Right lobe of liver (tissue), 6 donors: ENCODE measurements at regions not wholly inside any gene's neighbourhood (a gene's known extent, or its start where the extent isn't known, plus 50 kb on each side); places are given as distances from the start of the nearest gene placed in this dataset.

Experiments used
- ATAC-seq, 4 donors: fragments of 200-7000 bp; cut with Tn5 transposase; one replicate each; pipeline ENCODE4 v1.9.1; 2020; ENCODE audit warnings: mild to moderate bottlenecking in 4 of 4, moderate library complexity in 4 of 4
- DNase-seq, 3 donors: peaks; one replicate each; pipeline ENCODE4 v3.0.0-alpha.2; 2020
- H3K27ac ChIP-seq, 3 donors: fragments of 200-600 bp; one replicate each; pipeline ENCODE4 v1.8.0; 2022
- H3K27me3 ChIP-seq, 2 donors: fragments of 200-600 bp; one replicate each; pipeline ENCODE4 v1.8.0; 2022
- H3K36me3 ChIP-seq, 4 donors: fragments of 200-600 bp; sonication (generic) in 1 of 4; one replicate each; pipeline versions ENCODE4 v1.5.1 to v1.8.0; 2017 to 2022; ENCODE audit warnings: control low read depth in 1 of 4
- H3K4me1 ChIP-seq, 4 donors: fragments of 200-600 bp; sonication (generic) in 1 of 4; one replicate each; pipeline versions ENCODE4 v1.5.1 to v1.8.0; 2017 to 2022; ENCODE audit warnings: control low read depth in 1 of 4
- H3K4me3 ChIP-seq, 3 donors: fragments of 200-600 bp; one replicate each; pipeline ENCODE4 v1.8.0; 2022
- H3K9me3 ChIP-seq, 4 donors: fragments of 200-600 bp; sonication (generic) in 1 of 4; one replicate each; pipeline versions ENCODE4 v1.5.1 to v1.8.0; 2017 to 2022; ENCODE audit warnings: control low read depth in 1 of 4
- POLR2A ChIP-seq: fragments of 450-650 bp; IDR thresholded peaks from one replicate; pipeline ENCODE4 v1.6.1; 2017; ENCODE audit warnings: antibody characterized with exemption, mild to moderate bottlenecking
- WGBS: methylation state at CpG from one replicate; pipeline ENCODE4 v1.1.6; 2018; ENCODE audit warnings: low coverage, low lambda C conversion rate; ENCODE audit not compliant: insufficient coverage; ENCODE audit errors: missing lambda C conversion rate; 5-methylcytosine and 5-hydroxymethylcytosine counted together
- intact Hi-C, 2 donors: fragments of 100-400 bp; cut with DNase I; formaldehyde crosslinking; loops; one replicate each; pipeline versions ENCODE4 v1.11.2 to v1.14.1; 2022
- TF ChIP-seq, protein P1 (sequence below), 4 donors: fragments of 200-600 bp in 3 of 4; fragments of 450-650 bp in 1 of 4; IDR thresholded peaks; one replicate each; pipeline versions ENCODE4 v1.5.1 to v1.8.0; 2016 to 2022; ENCODE audit warnings: antibody characterized with exemption in 4 of 4, mild to moderate bottlenecking in 2 of 4
- donor health status: DM: no; HTN: yes; CAD: no.
- donor health status: DM: no; HTN: no; CAD: no.
- donor health status: DM: no; HTN: no; CAD: no.
- donor health status: DM: no; HTN: yes; CAD: no.
- donor health status: DM: no; HTN: yes; CAD: no.

DNA sequence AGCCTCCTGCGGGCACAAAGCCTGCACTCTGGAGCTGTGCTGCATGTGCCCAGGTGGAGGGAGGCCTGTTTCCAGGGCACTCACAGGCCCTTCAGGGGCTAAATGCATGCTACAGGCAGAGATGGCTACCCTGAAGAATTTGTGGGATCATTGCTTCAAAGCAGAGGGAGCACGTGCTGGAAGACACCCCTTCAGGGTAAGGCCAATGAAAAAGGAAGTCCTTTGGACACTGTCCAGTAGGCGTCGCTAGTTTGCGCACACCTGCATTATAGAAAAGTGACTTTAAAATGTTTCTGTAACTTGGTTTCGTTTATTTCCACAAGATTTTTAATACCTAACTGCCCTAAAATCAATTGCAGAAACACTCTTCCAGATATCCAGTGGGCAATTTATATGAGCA lies 325.3 kb downstream of the ZNF516 start:
- Histone ChIP-seq H3K27ac (no peak overlapping the region), H3K27me3 (no peaks in the 10 kb centered on the region), H3K4me1 (no peaks in the 10 kb centered on the region), H3K9me3 (no peaks in the 10 kb centered on the region), H3K4me3 (no peak overlapping the region), H3K36me3 (no peaks in the 10 kb centered on the region)
- ATAC-seq (no peak), DNase-seq (no peak)
- no peak for TF ChIP-seq POLR2A
- TF ChIP-seq, protein P1, sequence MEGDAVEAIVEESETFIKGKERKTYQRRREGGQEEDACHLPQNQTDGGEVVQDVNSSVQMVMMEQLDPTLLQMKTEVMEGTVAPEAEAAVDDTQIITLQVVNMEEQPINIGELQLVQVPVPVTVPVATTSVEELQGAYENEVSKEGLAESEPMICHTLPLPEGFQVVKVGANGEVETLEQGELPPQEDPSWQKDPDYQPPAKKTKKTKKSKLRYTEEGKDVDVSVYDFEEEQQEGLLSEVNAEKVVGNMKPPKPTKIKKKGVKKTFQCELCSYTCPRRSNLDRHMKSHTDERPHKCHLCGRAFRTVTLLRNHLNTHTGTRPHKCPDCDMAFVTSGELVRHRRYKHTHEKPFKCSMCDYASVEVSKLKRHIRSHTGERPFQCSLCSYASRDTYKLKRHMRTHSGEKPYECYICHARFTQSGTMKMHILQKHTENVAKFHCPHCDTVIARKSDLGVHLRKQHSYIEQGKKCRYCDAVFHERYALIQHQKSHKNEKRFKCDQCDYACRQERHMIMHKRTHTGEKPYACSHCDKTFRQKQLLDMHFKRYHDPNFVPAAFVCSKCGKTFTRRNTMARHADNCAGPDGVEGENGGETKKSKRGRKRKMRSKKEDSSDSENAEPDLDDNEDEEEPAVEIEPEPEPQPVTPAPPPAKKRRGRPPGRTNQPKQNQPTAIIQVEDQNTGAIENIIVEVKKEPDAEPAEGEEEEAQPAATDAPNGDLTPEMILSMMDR (IDR thresholded peaks at IDR 0.05) = no peak
- 74% methylated on average over 4 of the region's 6 CpGs for WGBS
- intact Hi-C loops = no loop called here

GRCh38 chr18:76167845-76168621 lies 327.0 kb downstream of the ZNF516 start:
- no peaks in the 10 kb centered on the region for H3K36me3 ChIP-seq
- intact Hi-C loops = no loop called here
- TF ChIP-seq, protein P1 (IDR thresholded peaks at IDR 0.05) = no peak
- TF ChIP-seq POLR2A = no peak
- H3K4me1 ChIP-seq = no peaks in the 10 kb centered on the region
- ATAC-seq = no peak
- WGBS = 37% methylated on average over 11 of the region's 12 CpGs
- H3K27me3 ChIP-seq = no peaks in the 10 kb centered on the region
- H3K27ac ChIP-seq = no peak overlapping the region
- no peak overlapping the region for H3K4me3 ChIP-seq
- no peak for DNase-seq
- no peaks in the 10 kb centered on the region for H3K9me3 ChIP-seq

DNA sequence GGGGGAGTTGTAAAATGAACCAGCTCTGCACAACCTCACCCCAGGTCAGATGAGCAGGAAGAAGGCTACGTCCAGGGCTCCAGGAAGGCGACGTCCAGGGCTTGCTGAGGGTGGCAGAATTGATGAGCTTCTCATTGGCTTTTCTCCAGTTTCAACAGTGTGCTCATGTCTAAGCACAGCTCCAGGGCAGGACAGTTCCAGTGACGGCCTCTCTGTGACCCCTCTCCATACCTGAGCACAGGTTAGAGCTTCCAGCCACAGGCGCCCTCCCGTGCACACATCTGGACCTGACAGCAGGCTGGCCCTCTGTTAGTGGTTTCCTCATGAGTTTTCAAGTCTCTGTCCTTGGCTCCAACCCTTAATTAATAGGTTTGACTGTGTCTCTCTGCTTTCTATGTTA lies 327.6 kb downstream of the ZNF516 start:
- Histone ChIP-seq H3K4me3 (no peak overlapping the region), H3K4me1 (no peaks in the 10 kb centered on the region), H3K27me3 (no peaks in the 10 kb centered on the region), H3K36me3 (no peaks in the 10 kb centered on the region), H3K9me3 (no peaks in the 10 kb centered on the region), H3K27ac (no peak overlapping the region)
- 16% methylated on average over 4 of the region's 6 CpGs for WGBS
- TF ChIP-seq, protein P1 (IDR thresholded peaks at IDR 0.05) = no peak
- TF ChIP-seq POLR2A = no peak
- intact Hi-C loops = no loop called here
- DNase-seq (no peak), ATAC-seq (no peak)

GRCh38 chr18:76162886-76163285 lies 332.2 kb downstream of the ZNF516 start:
- H3K36me3 ChIP-seq = no peaks in the 10 kb centered on the region
- 49% methylated on average over 6 of the region's 7 CpGs for WGBS
- no peaks in the 10 kb centered on the region for H3K9me3 ChIP-seq
- no peak overlapping the region for H3K4me3 ChIP-seq
- H3K27me3 ChIP-seq = no peaks in the 10 kb centered on the region
- H3K27ac ChIP-seq = no peak overlapping the region
- H3K4me1 ChIP-seq = no peaks in the 10 kb centered on the region
- DNase-seq (no peak), ATAC-seq (no peak)
- TF ChIP-seq, protein P1 (IDR thresholded peaks at IDR 0.05) = no peak
- TF ChIP-seq POLR2A = no peak
- intact Hi-C loops = no loop called here
